Left renal cortex interstitium (tissue), 4 donors: ENCODE measurements at regions not wholly inside any gene's neighbourhood (a gene's known extent, or its start where the extent isn't known, plus 50 kb on each side); places are given as distances from the start of the nearest gene placed in this dataset.

Source experiments
- DNase-seq, 4 donors: peaks; one replicate each; pipeline ENCODE4 v3.0.0-alpha.2; 2013; ENCODE audit warnings: low read depth in 4 of 4, low spot score in 2 of 4, missing footprints in 1 of 4

DNA sequence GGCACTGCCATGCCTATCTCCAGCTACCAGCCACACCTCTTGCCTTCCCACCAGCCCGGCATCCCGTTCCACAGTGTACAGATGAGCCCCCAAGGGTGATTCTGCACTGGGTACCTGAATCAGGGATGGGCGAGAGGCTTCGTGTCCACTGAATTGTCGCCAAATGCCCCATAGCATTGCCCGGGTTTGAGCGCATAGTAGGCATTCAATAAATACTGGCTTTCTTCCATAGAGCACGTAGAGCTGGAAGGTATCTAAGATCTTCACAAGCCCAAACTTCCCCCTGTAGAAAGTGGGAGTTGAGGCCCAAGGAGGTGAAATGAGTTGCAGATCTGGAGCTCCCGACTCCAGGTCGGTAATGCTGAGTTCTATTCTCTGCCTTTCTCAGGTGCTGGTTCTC lies 358.7 kb downstream of the LPIN1 start:
- DNase-seq: no peak

DNA sequence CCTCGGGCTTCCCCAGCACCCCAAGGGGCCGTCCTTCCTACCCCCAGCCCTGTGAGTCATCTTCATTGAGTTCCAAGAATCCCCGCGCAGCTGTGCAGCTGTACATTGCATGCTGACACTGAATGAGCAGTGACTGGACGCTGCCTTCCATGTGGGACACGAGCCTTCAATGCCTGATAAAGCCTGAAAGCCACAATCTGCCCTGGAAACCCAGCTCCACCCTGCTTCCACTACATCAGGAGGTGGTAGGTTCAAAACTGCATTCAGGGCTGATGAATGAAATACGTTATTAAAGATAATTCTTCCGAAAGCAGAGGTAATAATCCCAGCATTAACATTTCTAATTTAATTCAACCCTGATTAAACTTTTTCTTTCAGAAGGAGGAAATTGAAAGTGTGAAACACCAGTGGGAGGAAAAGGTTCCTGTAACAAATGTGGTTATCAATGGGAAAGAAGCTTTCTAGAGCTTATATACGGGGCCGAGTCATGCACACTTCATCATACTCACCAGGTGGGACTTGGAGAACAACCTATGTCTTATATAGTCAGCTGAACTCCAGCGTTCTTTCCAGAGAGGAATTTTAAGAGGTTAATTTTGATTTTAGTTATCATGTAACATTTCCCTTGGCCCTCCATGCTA lies 360.1 kb downstream of the LPIN1 start:
- DNase-seq: no peak

DNA sequence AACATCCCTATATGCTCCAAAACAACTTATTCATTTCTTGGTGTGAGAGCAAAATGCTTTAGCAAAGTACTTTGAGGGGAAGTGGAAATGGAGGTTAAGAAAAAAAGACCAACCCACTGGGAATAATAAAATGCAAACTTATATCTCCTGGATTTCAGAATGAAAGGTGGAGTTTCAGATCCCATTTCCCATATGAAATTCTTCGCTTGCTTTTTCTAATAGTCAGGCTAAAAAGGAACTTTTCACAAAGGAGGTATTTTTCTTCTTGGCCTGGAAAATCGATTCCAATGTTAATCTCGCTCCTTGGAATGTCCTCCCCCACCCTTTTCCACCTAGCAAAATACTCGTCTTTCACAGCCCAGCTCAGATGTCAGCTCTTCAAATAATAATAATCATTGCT lies 360.9 kb downstream of the LPIN1 start:
- no peak for DNase-seq

DNA sequence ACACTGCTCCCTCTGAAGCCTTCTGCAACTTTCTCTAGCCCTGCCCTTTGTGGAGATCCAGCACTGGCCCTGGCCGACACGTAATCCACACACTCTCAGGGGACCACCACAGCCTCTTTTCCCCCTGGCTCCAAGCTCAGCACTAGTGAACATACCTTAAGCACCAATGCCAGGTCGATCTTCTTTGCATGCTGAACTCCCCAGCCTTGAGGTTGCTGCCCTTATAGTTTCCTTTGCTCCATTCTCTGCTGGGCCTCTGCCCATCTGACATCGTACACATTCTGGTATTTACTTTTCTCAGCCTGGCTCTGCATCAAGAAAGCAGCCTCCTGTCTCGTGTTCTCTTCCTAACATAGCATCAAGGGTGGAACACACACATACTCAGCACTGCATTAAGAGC lies 361.5 kb downstream of the LPIN1 start:
- no peak for DNase-seq

DNA sequence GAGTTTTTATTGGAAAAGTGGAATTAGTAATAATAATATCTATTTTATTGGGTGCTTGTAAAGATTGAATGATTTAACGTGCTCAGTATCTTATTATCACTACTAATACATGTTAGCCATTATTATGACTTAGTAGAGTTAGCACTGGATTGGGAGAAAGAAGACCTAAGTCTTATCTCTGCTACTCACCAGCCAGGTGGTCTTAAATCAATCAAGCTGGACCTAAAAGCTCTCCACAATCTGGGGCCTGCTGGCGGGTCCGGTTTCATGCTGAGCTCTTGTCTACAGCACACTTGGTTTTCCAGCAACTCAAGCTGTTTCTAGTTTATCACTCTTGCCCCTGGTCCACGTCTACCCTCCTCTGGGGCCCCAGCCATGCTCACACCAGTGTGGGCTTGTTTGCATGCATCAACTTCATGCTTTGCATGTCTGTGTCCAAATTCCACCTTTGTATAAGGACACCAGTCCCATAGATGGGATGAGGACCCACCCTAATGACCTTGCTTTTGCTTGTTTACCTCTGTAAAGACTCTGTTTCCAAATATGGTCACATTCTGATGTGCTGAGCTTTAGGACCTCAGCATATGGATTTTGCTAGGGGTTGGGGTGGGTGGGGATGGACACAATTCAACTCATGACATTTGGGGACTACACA lies 363.1 kb downstream of the LPIN1 start:
- no peak for DNase-seq

DNA sequence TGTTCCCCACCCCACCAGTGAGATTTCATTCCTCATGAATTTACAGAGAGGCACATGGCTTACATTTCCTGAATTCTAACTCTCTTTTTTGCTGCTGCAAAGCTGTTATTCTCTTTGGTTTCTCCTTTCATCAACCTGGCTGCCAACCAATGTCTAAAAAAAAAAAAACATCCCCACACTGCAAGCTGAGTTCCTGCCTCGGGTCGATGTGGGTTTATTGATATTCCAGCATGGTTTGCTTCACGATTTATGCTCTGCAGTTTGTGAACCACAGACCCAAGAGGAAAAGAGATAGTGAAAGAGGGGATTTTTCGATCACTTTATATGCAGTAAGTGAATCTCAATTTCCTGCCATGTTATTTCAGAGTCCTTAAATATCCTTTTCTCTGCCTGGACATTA lies 363.6 kb downstream of the LPIN1 start:
- no peak for DNase-seq

DNA sequence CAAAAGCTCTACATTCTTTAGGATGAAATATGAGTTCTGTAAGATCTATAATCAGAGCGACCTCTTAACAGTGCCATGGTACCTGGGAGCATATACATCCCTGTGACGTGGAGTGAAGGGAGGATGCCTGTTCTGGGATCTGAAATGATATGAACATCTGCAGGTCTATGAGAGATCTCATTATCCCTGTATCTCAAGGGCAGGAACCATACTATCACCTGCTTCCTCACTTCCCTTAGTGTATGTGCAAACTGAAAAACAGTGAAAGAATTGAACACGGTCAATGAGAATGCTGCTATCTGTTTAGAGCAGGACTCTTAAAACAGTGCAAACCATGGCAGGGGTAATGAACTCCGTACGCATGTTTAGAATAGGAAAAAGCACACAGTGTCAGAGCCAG lies 364.0 kb downstream of the LPIN1 start:
- DNase-seq: no peak

DNA sequence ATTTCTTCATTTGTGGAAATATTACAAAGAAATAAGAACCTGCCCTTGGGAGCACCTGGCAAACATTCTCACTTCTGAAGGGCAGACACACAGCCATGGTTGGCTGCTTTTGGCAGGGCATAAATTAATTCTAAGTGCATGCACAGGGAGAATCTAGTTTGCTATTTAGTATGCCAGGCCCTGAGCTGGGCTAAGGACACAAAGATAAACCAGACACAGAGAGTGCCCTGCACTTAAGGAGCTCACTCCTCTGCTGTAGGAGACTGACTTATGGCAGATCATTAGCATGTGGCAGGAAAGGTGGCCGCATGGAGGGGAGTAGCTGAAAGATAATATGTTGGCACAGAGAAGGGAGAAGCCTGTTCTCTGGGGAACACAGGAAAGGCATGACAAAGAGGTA lies 367.0 kb downstream of the LPIN1 start:
- DNase-seq: no peak

DNA sequence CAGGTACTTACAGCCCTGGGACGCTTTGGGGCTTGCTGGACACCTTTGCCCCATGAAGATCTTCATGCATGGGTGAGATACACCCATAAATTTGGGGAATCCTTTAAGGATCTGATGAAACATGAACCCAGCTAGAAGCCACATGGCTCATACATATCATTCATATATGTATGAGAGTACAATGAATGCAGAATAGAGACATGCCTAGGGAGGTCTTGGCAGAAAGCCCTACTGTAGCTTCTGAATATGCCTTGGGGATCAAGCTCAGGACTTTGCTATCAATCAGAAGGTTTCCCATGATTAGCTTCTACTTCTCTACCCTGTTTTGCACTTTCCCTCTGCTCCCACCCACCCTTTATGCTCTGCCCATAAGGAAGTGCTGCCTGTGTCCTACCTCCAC lies 368.4 kb downstream of the LPIN1 start:
- no peak for DNase-seq

DNA sequence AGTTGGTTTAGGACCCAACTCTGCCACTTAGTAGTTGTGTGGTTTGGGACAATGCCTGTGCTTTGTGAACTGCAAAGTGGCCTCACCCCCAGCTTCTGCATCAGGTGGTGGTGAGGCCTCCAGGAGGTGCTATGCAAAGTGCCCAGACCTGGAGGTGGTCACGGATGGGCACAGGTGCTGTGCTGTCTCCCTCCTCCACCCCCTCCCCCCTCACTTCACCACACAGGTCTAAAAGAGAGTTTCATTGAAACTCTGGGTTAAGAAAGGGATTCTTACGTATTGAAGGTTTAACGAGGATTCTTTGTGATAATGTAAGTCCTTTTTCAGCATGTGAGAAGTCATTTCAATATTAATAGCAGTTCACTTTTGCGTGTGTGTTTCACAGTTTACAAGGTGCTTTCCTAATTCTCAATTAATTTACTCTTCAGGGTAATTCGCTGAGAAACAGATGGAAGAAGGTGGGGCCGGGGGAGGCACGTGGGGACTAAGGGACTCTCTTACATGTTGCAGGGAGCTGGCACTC lies 369.9 kb downstream of the LPIN1 start:
- no peak for DNase-seq

DNA sequence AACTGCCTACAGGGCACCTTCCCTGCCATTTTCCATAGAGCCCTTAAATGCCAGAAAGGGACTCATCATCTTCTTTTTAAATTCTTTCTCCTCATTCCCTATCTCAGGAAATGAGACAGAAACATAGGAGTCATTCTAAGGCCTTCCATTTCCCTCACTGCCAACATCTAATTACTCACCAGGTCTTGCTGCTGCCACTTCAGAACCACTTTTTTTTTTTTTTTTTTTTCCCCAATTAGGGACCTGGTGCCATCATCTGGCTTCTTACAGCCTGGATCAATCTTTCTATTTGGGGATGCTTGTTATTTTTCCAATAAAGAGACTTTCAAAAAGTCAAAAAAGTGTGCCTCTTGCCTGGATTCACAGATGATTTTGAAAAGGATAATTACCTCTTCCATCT lies 373.4 kb downstream of the LPIN1 start:
- DNase-seq: no peak

DNA sequence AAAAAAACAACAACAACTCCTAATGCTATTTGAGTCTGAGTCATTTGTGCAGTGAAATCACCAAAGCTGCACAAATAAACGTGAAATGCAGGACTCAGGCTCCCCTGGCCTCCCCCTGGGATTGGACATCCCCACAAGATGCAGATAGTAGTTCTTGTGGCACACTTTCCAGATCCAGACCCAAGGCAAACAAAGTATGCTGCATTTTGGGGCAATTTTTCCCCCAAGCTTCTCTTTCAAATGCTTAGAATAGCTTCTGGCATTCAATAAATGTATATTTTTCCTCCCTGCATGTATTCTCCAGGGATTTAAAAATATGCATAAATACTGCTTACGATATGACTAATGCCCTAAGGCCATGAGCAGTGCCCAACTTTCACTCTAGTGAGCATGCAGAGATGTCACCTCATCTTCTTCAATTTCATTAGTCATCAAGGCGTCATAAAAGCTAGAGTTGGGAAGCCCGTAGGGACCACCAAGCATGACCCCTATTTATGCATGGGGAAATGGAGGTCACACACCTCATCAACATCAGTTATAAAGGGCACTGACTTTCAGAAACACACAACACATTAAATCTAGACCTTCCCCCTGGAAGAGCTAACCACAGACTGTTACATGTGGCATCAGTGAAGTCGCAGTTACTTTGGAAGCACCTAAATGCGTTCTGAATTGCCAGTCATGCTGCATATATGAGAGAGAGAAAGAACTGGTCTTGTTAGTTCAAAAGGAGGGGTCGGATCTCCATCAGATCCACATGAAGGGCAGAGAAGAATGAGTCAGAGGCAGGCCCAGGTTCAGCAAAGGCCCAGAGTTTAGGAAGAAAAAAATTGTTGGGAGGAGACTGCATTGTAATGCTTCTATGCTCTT lies 374.1 kb downstream of the LPIN1 start:
- DNase-seq: no peak

DNA sequence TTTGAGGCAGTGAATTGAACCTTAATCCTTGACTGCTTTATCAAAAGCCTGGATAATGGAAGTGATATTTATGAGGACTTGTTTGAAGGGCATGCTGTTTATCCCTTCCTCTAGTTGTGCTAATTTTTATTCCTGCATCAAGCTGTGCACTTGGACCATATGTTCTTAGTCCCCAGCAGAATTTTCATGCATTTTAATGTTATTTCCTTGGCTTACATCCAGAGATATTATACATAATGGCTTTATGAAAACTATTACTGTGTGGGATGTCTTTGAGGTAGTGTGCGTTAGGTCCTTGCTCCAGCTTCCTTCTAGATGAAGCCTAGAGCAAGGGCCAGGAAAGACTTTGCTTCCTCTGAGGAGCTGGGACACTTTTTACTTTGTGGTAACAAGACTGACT lies 378.4 kb downstream of the LPIN1 start:
- DNase-seq: no peak

DNA sequence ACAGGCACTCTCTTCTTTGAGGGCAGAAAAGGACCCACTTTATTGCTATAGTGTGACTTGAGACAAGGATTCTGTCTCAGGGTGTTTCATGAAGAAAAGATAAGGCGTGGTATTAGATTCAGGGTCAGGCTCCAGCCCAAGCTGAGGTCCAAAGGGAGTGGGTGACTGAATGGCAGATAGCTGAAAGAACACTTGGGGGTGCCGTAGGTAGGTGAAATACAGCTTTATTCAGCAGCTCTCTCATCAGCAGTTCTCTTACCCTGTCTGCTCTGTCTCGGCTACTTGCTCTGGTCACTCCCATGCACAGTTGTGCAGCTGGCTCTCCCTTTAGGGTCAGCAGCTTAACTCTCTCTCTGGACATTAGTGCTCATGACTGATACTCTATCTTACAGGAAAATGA lies 379.9 kb downstream of the LPIN1 start:
- no peak for DNase-seq

DNA sequence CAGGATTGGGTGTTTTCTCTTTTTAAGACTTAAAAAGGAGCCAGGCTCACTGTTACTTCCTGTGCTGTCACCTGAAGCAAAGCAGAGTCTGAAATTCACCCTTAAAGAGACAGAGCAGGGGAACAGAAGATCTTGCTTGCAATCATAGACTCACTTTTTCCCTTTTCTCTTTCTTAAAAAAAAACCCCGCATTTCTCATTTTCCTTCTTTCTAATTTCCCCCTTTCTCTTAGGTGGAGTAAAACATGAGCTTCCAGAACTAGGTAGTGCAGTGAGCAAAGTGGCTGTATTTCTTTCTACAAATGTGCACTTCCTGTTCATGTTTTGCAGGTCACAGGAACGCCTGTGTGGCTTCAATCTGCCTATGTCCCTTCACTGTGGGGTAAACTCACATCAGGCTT lies 381.2 kb downstream of the LPIN1 start:
- no peak for DNase-seq

DNA sequence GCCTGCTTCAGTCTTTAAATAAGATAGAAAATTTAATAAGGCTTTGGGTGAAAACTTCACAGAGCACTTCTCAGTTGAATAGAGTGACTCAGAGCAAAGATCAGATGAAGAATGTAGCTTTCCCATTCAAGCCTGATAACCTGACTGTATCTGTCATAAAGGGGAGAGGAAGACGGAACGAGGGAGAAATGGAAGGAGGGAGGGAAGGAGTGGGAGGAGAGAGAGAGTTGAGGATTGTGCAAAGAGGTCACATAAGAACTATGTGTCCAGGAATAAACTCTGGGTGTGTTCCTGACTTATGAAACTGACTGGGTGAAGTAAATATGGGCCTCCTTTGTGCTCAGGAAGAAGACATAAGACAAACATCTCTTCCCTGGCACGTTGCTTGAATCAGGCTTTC lies 385.5 kb downstream of the LPIN1 start:
- no peak for DNase-seq

DNA sequence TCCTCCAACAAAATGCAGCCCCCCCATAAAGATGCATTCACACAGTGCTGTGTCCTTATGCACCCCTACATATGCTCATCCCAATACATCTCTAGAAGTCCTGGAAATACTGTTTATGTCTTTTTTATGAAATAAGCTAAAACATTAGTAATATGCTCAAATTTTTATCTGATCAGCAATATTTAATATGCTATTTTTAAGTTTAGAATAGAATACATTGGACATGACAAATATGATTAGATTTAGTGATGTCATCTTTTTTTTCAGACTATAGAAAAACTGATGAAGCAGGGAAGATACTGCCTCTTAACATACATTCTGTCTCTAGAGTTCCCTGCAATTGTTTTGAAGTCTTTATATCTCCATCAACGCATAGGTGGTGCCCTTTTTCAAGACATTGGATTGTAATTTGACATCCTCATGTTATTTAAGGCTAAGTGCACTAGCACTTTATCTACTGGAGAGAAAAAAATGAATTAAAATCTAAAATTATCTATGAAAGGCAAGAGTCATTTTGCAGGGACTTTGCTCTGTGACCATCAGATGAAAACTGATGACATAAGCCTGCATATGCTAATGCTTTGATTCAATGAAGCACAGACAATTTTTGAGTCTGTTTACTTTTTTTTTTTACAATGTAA lies 395.3 kb downstream of the LPIN1 start:
- no peak for DNase-seq

DNA sequence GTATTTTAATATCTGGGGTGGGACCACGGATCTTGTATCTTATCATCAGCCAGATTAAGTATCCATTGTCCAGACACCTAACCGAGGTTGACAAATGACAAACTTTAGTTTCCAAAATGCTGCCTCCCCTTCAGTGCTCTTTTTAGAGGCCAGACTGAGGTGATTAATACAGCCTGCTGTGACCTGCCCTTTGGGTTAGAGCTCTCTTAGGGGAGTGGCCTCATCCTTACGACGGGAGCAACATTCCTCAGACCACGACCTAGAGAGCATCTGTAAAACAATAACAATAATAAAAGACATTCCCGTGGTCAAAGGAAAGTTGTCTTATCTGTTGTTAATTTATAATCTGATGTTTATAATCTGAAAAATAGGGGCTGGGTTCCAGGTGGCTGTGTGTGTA lies 405.3 kb downstream of the LPIN1 start:
- DNase-seq: no peak

DNA sequence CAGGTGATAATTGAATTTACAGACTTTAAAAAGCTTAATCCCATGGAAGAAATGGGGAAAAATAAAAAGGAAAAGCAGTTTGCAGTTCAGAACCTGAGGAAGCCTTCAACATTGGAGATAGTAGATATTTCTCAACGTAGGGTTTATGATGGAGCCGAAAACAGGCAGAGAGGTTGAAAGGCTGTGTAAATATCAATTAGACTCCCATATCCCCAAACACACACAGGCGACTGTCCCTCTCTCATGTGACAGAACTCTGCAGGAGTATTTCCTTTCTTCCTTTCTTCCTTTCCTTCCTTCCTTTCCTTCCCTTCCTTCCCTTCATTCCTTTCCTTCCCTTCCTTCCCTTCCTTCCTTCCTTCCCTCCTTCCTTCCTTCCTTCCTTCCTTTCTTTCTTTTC lies 406.5 kb downstream of the LPIN1 start:
- no peak for DNase-seq

DNA sequence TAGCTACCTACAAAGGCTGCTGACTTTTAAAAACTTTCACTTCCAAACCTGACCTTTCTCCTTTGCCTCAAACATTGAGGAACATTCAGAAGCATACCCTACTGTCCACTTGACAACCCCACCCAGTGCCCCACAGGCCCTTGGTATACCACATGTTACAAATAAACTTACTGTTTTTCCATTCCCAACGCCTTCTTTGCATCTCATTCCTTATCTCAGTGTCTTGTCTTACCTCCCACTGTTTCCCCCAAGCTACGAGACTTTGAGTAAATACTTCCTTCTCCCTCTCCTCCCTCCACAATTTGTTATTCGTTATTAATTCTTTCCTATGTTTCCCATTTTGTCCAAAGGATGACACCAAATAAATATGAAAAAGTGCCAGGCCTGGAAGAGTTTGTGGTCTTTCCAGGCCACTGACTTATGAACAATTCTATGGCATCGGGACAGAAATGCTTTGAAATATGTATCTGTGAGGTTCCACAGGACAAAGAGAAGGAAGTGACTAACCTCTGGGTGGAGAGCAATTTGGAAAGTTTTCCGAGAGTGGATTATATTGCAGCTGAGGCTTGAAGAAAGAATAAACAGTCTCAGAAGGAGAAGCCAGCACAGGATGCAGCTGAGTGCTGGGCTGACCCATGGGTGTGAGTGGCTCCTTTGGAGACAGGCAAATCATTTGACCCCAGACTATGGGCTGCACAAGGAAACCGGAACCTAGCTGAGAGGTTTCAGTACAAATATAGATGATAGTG lies 409.0 kb downstream of the LPIN1 start:
- no peak for DNase-seq

DNA sequence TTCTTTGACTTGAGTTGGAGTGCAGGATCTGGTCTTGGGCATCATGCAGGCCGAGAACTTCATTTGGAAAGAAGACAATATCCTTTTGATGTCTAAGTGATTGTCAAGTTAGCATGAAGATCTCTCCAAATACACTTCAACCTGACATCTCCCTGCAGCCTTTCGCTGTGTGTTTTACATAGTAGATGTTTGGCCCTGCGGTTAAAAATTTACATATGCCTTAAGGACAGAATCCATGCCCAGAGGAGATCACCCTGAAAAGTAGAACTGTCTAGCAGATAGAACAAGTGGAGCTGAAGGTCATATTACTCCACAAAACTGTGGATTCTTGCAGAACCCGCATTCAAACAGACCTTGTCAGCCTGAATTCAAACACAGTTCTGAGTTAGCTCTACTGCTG lies 409.9 kb downstream of the LPIN1 start:
- no peak for DNase-seq
